ENCODE measurements at regions not wholly inside any gene's neighbourhood (a gene's known extent, or its start where the extent isn't known, plus 50 kb on each side); places are given as distances from the start of the nearest gene placed in this dataset.

- no peak for DNase-seq
- TF ChIP-seq MAX (IDR thresholded peaks at IDR 0.05; ENCODE audit: low read depth) (no peak), CHD2 (IDR thresholded peaks at IDR 0.05; ENCODE audit: low read length, partially characterized antibody) (no peak), SIN3A (IDR thresholded peaks at IDR 0.05; ENCODE audit: borderline replicate concordance, low read depth, low read length) (no peak), RAD21 (IDR thresholded peaks at IDR 0.05; ENCODE audit: low read length) (no peak), USF1 (IDR thresholded peaks at IDR 0.05; ENCODE audit: borderline replicate concordance, low read depth) (no peak), YY1 (IDR thresholded peaks at IDR 0.05; ENCODE audit: low read depth) (no peak), TCF12 (IDR thresholded peaks at IDR 0.05) (no peak), NFIC (IDR thresholded peaks at IDR 0.05; ENCODE audit: borderline replicate concordance) (no peak), RFX5 (IDR thresholded peaks at IDR 0.05; ENCODE audit: low read length) (no peak), TAF1 (IDR thresholded peaks at IDR 0.05; ENCODE audit: borderline replicate concordance, low read depth, low read length) (no peak), RCOR1 (IDR thresholded peaks at IDR 0.05; ENCODE audit: low read length) (no peak), GATA2 (CRISPR knock-in tag; IDR thresholded peaks at IDR 0.05) (no peak), ZBTB33 (IDR thresholded peaks at IDR 0.05; ENCODE audit: borderline replicate concordance, low read depth) (no peak), EP300 (IDR thresholded peaks at IDR 0.05; ENCODE audit: borderline replicate concordance in 1 of 2, low read depth in 1 of 2, low read length in 1 of 2) (no peak), FOSL2 (IDR thresholded peaks at IDR 0.05; ENCODE audit: borderline replicate concordance, low read depth) (no peak)
- 80% methylated on average over 7 of the region's 7 CpGs for WGBS (ENCODE audit: low lambda C conversion rate)
- CTCF ChIA-PET = interaction anchor here (1.3 kb wide), 1 partner anchor 11 kb away, joined by 3 read pairs; no protein-coding TSS in a partner anchor
- no peaks in the 10 kb centered on the region for H3F3A ChIP-seq (replicated peaks; ENCODE audit: insufficient read depth)
- no peaks in the 10 kb centered on the region for H3K9me2 ChIP-seq
- no peaks in the 10 kb centered on the region for H3K79me2 ChIP-seq (ENCODE audit: insufficient read depth)
- H2AFZ ChIP-seq (ENCODE audit: low read depth) = no peak overlapping the region
- no peak overlapping the region for H3K9ac ChIP-seq
- no peak overlapping the region for H3K4me3 ChIP-seq (ENCODE audit: low read depth in 2 of 2, low read length in 1 of 2)
- H3K27me3 ChIP-seq (ENCODE audit: insufficient read depth) = no peaks in the 10 kb centered on the region; the same call in 1 of the 2 replicates
- no peaks in the 10 kb centered on the region for H3K36me3 ChIP-seq (replicated peaks in 1 of 2; ENCODE audit: control insufficient read depth in 1 of 2, insufficient read depth in 2 of 2, low read length in 1 of 2)
- POLR2A ChIA-PET = no interaction called here
- H3K4me2 ChIP-seq = no peak overlapping the region
- H3K27ac ChIP-seq (ENCODE audit: low read depth in 2 of 2, low read length in 1 of 2) = no peak overlapping the region
- H4K20me1 ChIP-seq (ENCODE audit: insufficient read depth) = no peaks in the 10 kb centered on the region
- no peaks in the 10 kb centered on the region; a peak in 1 of 4 replicates for H3K4me1 ChIP-seq (ENCODE audit: control insufficient read depth in 1 of 2, insufficient read depth in 2 of 2, low read depth in 1 of 2, low read length in 1 of 2)
- no peaks in the 10 kb centered on the region for H3K9me3 ChIP-seq
These were observed 291.2 kb downstream of the FAM43A start for GRCh38 chr3:194976874-194977273.

GRCh38 chr3:194977356-194977755 is 291.7 kb downstream of the FAM43A start:
- no peaks in the 10 kb centered on the region; a peak in 1 of 4 replicates for H3K4me1 ChIP-seq (ENCODE audit: control insufficient read depth in 1 of 2, insufficient read depth in 2 of 2, low read depth in 1 of 2, low read length in 1 of 2)
- WGBS (ENCODE audit: low lambda C conversion rate) = 71% methylated on average over 8 of the region's 8 CpGs
- DNase-seq = no peak

More at GRCh38 chr3:194977356-194977755, 291.7 kb downstream of the FAM43A start:
- no peaks in the 10 kb centered on the region for H3K79me2 ChIP-seq (ENCODE audit: insufficient read depth)
- H3K4me2 ChIP-seq = no peak overlapping the region
- no peaks in the 10 kb centered on the region for H3K36me3 ChIP-seq (replicated peaks in 1 of 2; ENCODE audit: control insufficient read depth in 1 of 2, insufficient read depth in 2 of 2, low read length in 1 of 2)
- no peaks in the 10 kb centered on the region for H4K20me1 ChIP-seq (ENCODE audit: insufficient read depth)
- no peak overlapping the region for H3K4me3 ChIP-seq (ENCODE audit: low read depth in 2 of 2, low read length in 1 of 2)
- POLR2A ChIA-PET = no interaction called here
- no peaks in the 10 kb centered on the region for H3F3A ChIP-seq (replicated peaks; ENCODE audit: insufficient read depth)
- no peaks in the 10 kb centered on the region for H3K9me3 ChIP-seq
- CTCF ChIA-PET = interaction anchor here (1.3 kb wide), 1 partner anchor 11 kb away, joined by 3 read pairs; no protein-coding TSS in a partner anchor
- no peak overlapping the region for H2AFZ ChIP-seq (ENCODE audit: low read depth)
- no peak for TF ChIP-seq SIN3A (IDR thresholded peaks at IDR 0.05; ENCODE audit: borderline replicate concordance, low read depth, low read length)
- no peak for TF ChIP-seq FOXJ3 (CRISPR knock-in tag; IDR thresholded peaks at IDR 0.05)
- no peak for TF ChIP-seq TCF12 (IDR thresholded peaks at IDR 0.05)
- TF ChIP-seq RXRA (IDR thresholded peaks at IDR 0.05; ENCODE audit: borderline replicate concordance, low read depth) = no peak
- no peak for TF ChIP-seq ZBTB33 (IDR thresholded peaks at IDR 0.05; ENCODE audit: borderline replicate concordance, low read depth)
- no peak for TF ChIP-seq TEAD4 (IDR thresholded peaks at IDR 0.05; ENCODE audit: borderline replicate concordance, insufficient read depth)
- TF ChIP-seq GATA2 (CRISPR knock-in tag; IDR thresholded peaks at IDR 0.05) = no peak
- TF ChIP-seq YY1 (IDR thresholded peaks at IDR 0.05; ENCODE audit: low read depth) = no peak
- TF ChIP-seq SMC3 (IDR thresholded peaks at IDR 0.05; ENCODE audit: low read depth, low read length) = no peak
- no peak for TF ChIP-seq MXI1 (IDR thresholded peaks at IDR 0.05; ENCODE audit: low read depth, low read length)
- no peak for TF ChIP-seq CHD2 (IDR thresholded peaks at IDR 0.05; ENCODE audit: low read length, partially characterized antibody)
- TF ChIP-seq FOSL2 (IDR thresholded peaks at IDR 0.05; ENCODE audit: borderline replicate concordance, low read depth) = no peak
- TF ChIP-seq GABPA (IDR thresholded peaks at IDR 0.05; ENCODE audit: low read depth) = no peak
- TF ChIP-seq NFIC (IDR thresholded peaks at IDR 0.05; ENCODE audit: borderline replicate concordance) = no peak
- TF ChIP-seq RFX5 (IDR thresholded peaks at IDR 0.05; ENCODE audit: low read length) = no peak
- no peak for TF ChIP-seq MEF2A (IDR thresholded peaks at IDR 0.05; ENCODE audit: borderline replicate concordance, low read depth)
- H3K9ac ChIP-seq = no peak overlapping the region
- H3K9me2 ChIP-seq = no peaks in the 10 kb centered on the region
- no peak overlapping the region for H3K27ac ChIP-seq (ENCODE audit: low read depth in 2 of 2, low read length in 1 of 2)
- no peaks in the 10 kb centered on the region; the same call in 1 of the 2 replicates for H3K27me3 ChIP-seq (ENCODE audit: insufficient read depth)
